K562 (cell line): ENCODE measurements at regions not wholly inside any gene's neighbourhood (a gene's known extent, or its start where the extent isn't known, plus 50 kb on each side); places are given as distances from the start of the nearest gene placed in this dataset.

Experiments
- CTCF ChIP-seq, 3 experiments: IDR thresholded peaks in 2 of 3; conservative IDR thresholded peaks in 1 of 3; 2 replicates each; pipeline ENCODE4 v1.5.1; 2011 to 2012; ENCODE audit warnings: low read length in 3 of 3, mild to moderate bottlenecking in 3 of 3, control low read depth in 2 of 3, improper control_type of control experiment in 1 of 3, inconsistent platforms in 1 of 3, low read depth in 1 of 3, mixed read lengths in 1 of 3, moderate library complexity in 1 of 3; ENCODE audit not compliant: insufficient read depth in 2 of 3
- POLR2A ChIP-seq: fragments of 450-650 bp; conservative IDR thresholded peaks from 2 replicates; pipeline ENCODE4 v1.6.1; 2016
- SMARCC2 ChIP-seq: fragments of 450-650 bp; IDR thresholded peaks from 2 replicates; pipeline ENCODE4 v1.6.1; 2017; ENCODE audit warnings: antibody characterized with exemption, moderate library complexity, mild to moderate bottlenecking, low read depth
- TGIF2 ChIP-seq: sonication (generic); formaldehyde crosslinking; IDR thresholded peaks from 2 replicates; pipeline ENCODE4 v1.8.1; 2022; ENCODE audit warnings: mild to moderate bottlenecking, missing genetic modification reagents, moderate library complexity
- ZNF274 ChIP-seq: IDR thresholded peaks from 2 replicates; pipeline ENCODE4 v1.6.1; 2011; ENCODE audit warnings: low read depth, mild to moderate bottlenecking, low read length, moderate library complexity, borderline replicate concordance

- TF ChIP-seq CTCF (IDR thresholded peaks at IDR 0.05 in 2 of 3, conservative IDR thresholded peaks at IDR 0.05 in 1 of 3; ENCODE audit: insufficient read depth in 2 of 3, low read depth in 1 of 3, low read length in 3 of 3) (no peak), SMARCC2 (no peak), TGIF2 (CRISPR knock-in tag) (no peak), ZNF274 (no peak), POLR2A (no peak)
Observed at GRCh38 chr12:124702736-124703135, 135.3 kb upstream of the NCOR2 start.
